ENCODE measurements at regions not wholly inside any gene's neighbourhood (a gene's known extent, or its start where the extent isn't known, plus 50 kb on each side); places are given as distances from the start of the nearest gene placed in this dataset.

DNA sequence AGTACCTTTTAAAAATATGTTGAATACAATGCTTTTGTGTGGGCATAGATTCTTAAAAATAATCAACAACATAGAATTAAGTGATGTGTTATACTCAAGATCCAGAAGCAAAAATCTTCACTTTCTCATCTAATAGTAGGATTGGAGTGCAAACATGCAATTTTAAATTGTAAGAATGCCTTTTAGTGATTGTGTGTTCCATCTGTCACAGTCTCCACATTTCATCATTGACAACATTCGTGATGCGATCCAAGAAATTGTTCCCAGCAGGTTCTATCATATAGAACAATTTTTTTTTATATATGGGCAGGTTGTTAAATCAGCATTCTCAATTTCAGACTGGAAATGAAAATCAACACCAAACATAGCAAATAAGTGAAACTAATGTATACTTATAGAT lies 1671.8 kb upstream of the SLC39A10 start:
- 8% methylated on average over 2 of the region's 2 CpGs for WGBS (ENCODE audit: insufficient coverage, insufficient replicate concordance, low lambda C conversion rate, missing lambda C conversion rate)
- POLR2A ChIA-PET = no interaction called here
- CTCF ChIA-PET = no interaction called here
- H3K36me3 ChIP-seq (ENCODE audit: control insufficient read depth in 2 of 2, insufficient read depth in 2 of 2, low read length in 1 of 2) = no peaks in the 10 kb centered on the region
- no peak for TF ChIP-seq CBX3 (IDR thresholded peaks at IDR 0.05; ENCODE audit: borderline replicate concordance, low read depth)
- TF ChIP-seq, protein P1, sequence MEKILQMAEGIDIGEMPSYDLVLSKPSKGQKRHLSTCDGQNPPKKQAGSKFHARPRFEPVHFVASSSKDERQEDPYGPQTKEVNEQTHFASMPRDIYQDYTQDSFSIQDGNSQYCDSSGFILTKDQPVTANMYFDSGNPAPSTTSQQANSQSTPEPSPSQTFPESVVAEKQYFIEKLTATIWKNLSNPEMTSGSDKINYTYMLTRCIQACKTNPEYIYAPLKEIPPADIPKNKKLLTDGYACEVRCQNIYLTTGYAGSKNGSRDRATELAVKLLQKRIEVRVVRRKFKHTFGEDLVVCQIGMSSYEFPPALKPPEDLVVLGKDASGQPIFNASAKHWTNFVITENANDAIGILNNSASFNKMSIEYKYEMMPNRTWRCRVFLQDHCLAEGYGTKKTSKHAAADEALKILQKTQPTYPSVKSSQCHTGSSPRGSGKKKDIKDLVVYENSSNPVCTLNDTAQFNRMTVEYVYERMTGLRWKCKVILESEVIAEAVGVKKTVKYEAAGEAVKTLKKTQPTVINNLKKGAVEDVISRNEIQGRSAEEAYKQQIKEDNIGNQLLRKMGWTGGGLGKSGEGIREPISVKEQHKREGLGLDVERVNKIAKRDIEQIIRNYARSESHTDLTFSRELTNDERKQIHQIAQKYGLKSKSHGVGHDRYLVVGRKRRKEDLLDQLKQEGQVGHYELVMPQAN (conservative IDR thresholded peaks at IDR 0.05) = no peak
- TF ChIP-seq TCF7 (IDR thresholded peaks at IDR 0.05; ENCODE audit: borderline replicate concordance) = no peak
- no peak for TF ChIP-seq IRF4 (IDR thresholded peaks at IDR 0.05; ENCODE audit: low read depth, low read length)
- intact Hi-C loops (cut with micrococcal nuclease; ENCODE audit: unreplicated experiment) (no loop called here), in situ Hi-C loops (cut with MboI) (no loop called here)
- H4K20me1 ChIP-seq (ENCODE audit: control insufficient read depth, insufficient read depth) = no peaks in the 10 kb centered on the region
- H3K27ac ChIP-seq (ENCODE audit: control insufficient read depth, insufficient read depth) = no peak overlapping the region
- H2AFZ ChIP-seq (ENCODE audit: control insufficient read depth, low read depth, low read length) = no peak overlapping the region
- no peaks in the 10 kb centered on the region for H3K27me3 ChIP-seq (replicated peaks in 1 of 2; ENCODE audit: control insufficient read depth in 2 of 2, insufficient read depth in 2 of 2, low read length in 1 of 2)
- no peak overlapping the region for H3K4me3 ChIP-seq
- ATAC-seq (no peak), FAIRE-seq (no peak), DNase-seq (ENCODE audit: low read depth, low spot score) (no peak)
- H3K9ac ChIP-seq (ENCODE audit: control insufficient read depth, insufficient read depth, low read length) = no peak overlapping the region
- H3K4me2 ChIP-seq (ENCODE audit: control insufficient read depth, insufficient read depth) = no peak overlapping the region
- SMC1A ChIA-PET (ENCODE audit: uncharacterized antibody, unreplicated experiment) = no interaction called here
- RAD21 ChIA-PET (ENCODE audit: unreplicated experiment) = no interaction called here
- no TSS peak for BruUV-seq (replicated peaks)
- no peaks in the 10 kb centered on the region for H3K9me3 ChIP-seq (replicated peaks; ENCODE audit: control insufficient read depth, insufficient read depth, low read length)
- H3K79me2 ChIP-seq (ENCODE audit: control insufficient read depth, insufficient read depth, low read length) = no peaks in the 10 kb centered on the region
- H3K4me1 ChIP-seq (ENCODE audit: control insufficient read depth, insufficient read depth, low read length) = no peaks in the 10 kb centered on the region

DNA sequence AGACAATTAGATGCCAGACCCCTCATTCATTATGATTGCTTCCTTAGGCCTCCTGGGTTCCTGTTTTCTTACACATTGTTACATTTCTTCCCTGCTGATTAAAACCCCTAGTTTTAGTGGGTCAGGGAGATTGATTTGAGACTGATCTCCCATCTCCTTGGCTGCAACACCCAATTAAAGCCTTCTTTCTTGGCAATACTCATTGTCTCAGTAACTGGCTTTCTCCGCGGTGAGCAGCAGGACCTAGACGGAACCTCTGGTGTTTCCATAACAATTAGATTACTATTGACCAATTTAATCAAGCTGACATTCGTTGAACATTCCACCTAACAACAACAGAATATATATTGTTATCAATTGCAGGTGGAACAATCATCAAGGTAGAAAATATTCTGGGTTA lies 1676.4 kb upstream of the SLC39A10 start:
- H3K4me1 ChIP-seq (ENCODE audit: control insufficient read depth, insufficient read depth, low read length) = no peaks in the 10 kb centered on the region
- no peak overlapping the region for H2AFZ ChIP-seq (ENCODE audit: control insufficient read depth, low read depth, low read length)
- H3K79me2 ChIP-seq (ENCODE audit: control insufficient read depth, insufficient read depth, low read length) = no peaks in the 10 kb centered on the region
- no peak overlapping the region for H3K9ac ChIP-seq (ENCODE audit: control insufficient read depth, insufficient read depth, low read length)
- ChIA-PET SMC1A (ENCODE audit: uncharacterized antibody, unreplicated experiment) (interaction anchor here (1.4 kb wide), 1 partner anchor 8 kb away, joined by 3 read pairs; no protein-coding TSS in a partner anchor), POLR2A (no interaction called here), RAD21 (ENCODE audit: unreplicated experiment) (no interaction called here), CTCF (no interaction called here)
- H3K4me3 ChIP-seq = no peak overlapping the region
- H3K27ac ChIP-seq (ENCODE audit: control insufficient read depth, insufficient read depth) = no peak overlapping the region
- H3K36me3 ChIP-seq (ENCODE audit: control insufficient read depth in 2 of 2, insufficient read depth in 2 of 2, low read length in 1 of 2) = no peaks in the 10 kb centered on the region
- DNase-seq (ENCODE audit: low read depth, low spot score) (no peak), FAIRE-seq (no peak), ATAC-seq (no peak)
- H3K9me3 ChIP-seq (replicated peaks; ENCODE audit: control insufficient read depth, insufficient read depth, low read length) = no peaks in the 10 kb centered on the region
- no peaks in the 10 kb centered on the region for H3K27me3 ChIP-seq (replicated peaks in 1 of 2; ENCODE audit: control insufficient read depth in 2 of 2, insufficient read depth in 2 of 2, low read length in 1 of 2)
- no peak overlapping the region for H3K4me2 ChIP-seq (ENCODE audit: control insufficient read depth, insufficient read depth)
- no TSS peak for BruUV-seq (replicated peaks)
- WGBS (ENCODE audit: insufficient coverage, insufficient replicate concordance, low lambda C conversion rate, missing lambda C conversion rate) = 73% methylated on average over 4 of the region's 4 CpGs
- intact Hi-C loops (cut with micrococcal nuclease; ENCODE audit: unreplicated experiment) = no loop called here
- no peaks in the 10 kb centered on the region for H4K20me1 ChIP-seq (ENCODE audit: control insufficient read depth, insufficient read depth)
- in situ Hi-C loops (cut with MboI) = no loop called here
- TF ChIP-seq YY1 (IDR thresholded peaks at IDR 0.05; ENCODE audit: low read depth, low read length) = no peak
- TF ChIP-seq, protein P2, sequence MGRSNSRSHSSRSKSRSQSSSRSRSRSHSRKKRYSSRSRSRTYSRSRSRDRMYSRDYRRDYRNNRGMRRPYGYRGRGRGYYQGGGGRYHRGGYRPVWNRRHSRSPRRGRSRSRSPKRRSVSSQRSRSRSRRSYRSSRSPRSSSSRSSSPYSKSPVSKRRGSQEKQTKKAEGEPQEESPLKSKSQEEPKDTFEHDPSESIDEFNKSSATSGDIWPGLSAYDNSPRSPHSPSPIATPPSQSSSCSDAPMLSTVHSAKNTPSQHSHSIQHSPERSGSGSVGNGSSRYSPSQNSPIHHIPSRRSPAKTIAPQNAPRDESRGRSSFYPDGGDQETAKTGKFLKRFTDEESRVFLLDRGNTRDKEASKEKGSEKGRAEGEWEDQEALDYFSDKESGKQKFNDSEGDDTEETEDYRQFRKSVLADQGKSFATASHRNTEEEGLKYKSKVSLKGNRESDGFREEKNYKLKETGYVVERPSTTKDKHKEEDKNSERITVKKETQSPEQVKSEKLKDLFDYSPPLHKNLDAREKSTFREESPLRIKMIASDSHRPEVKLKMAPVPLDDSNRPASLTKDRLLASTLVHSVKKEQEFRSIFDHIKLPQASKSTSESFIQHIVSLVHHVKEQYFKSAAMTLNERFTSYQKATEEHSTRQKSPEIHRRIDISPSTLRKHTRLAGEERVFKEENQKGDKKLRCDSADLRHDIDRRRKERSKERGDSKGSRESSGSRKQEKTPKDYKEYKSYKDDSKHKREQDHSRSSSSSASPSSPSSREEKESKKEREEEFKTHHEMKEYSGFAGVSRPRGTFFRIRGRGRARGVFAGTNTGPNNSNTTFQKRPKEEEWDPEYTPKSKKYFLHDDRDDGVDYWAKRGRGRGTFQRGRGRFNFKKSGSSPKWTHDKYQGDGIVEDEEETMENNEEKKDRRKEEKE (IDR thresholded peaks at IDR 0.05) = no peak
- no peak for TF ChIP-seq ZNF217 (IDR thresholded peaks at IDR 0.05)
- TF ChIP-seq, protein P3, sequence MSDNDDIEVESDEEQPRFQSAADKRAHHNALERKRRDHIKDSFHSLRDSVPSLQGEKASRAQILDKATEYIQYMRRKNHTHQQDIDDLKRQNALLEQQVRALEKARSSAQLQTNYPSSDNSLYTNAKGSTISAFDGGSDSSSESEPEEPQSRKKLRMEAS (IDR thresholded peaks at IDR 0.05; ENCODE audit: low read depth, low read length) = no peak
- no peak for TF ChIP-seq CREM (IDR thresholded peaks at IDR 0.05; ENCODE audit: low read depth)
- TF ChIP-seq, protein P4, sequence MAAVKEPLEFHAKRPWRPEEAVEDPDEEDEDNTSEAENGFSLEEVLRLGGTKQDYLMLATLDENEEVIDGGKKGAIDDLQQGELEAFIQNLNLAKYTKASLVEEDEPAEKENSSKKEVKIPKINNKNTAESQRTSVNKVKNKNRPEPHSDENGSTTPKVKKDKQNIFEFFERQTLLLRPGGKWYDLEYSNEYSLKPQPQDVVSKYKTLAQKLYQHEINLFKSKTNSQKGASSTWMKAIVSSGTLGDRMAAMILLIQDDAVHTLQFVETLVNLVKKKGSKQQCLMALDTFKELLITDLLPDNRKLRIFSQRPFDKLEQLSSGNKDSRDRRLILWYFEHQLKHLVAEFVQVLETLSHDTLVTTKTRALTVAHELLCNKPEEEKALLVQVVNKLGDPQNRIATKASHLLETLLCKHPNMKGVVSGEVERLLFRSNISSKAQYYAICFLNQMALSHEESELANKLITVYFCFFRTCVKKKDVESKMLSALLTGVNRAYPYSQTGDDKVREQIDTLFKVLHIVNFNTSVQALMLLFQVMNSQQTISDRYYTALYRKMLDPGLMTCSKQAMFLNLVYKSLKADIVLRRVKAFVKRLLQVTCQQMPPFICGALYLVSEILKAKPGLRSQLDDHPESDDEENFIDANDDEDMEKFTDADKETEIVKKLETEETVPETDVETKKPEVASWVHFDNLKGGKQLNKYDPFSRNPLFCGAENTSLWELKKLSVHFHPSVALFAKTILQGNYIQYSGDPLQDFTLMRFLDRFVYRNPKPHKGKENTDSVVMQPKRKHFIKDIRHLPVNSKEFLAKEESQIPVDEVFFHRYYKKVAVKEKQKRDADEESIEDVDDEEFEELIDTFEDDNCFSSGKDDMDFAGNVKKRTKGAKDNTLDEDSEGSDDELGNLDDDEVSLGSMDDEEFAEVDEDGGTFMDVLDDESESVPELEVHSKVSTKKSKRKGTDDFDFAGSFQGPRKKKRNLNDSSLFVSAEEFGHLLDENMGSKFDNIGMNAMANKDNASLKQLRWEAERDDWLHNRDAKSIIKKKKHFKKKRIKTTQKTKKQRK (IDR thresholded peaks at IDR 0.05; ENCODE audit: low read depth, low read length) = no peak
- no peak for TF ChIP-seq KAT2A (conservative IDR thresholded peaks at IDR 0.05; ENCODE audit: control insufficient read depth, low read depth, low read length)

Measured in GM12878 (cell line).